ENCODE measurements at regions not wholly inside any gene's neighbourhood (a gene's known extent, or its start where the extent isn't known, plus 50 kb on each side); places are given as distances from the start of the nearest gene placed in this dataset.

GRCh38 chr14:29242755-29243754, 476.5 kb downstream of the FOXG1 start:
- Histone ChIP-seq H3K4me1 (no peaks in the 10 kb centered on the region), H3K4me3 (no peak overlapping the region), H3K27me3 (ENCODE audit: low read depth) (no peaks in the 10 kb centered on the region), H3K27ac (replicated peaks) (no peak overlapping the region), H3K36me3 (no peaks in the 10 kb centered on the region), H3K9me3 (replicated peaks) (peaks cover 3% of the 10 kb centered on the region)
- DNase-seq, result no peak
- intact Hi-C loops (cut with micrococcal nuclease), result no loop called here
- no peak for TF ChIP-seq CTCF (IDR thresholded peaks at IDR 0.05; ENCODE audit: borderline replicate concordance)

- no peak overlapping the region for H3K27ac ChIP-seq (replicated peaks)
- no peak overlapping the region for H3K4me3 ChIP-seq
- H3K27me3 ChIP-seq (ENCODE audit: low read depth), result no peaks in the 10 kb centered on the region
- no peaks in the 10 kb centered on the region for H3K36me3 ChIP-seq
- no peaks in the 10 kb centered on the region for H3K4me1 ChIP-seq
- H3K9me3 ChIP-seq (replicated peaks), result peaks cover 56% of the 10 kb centered on the region
- intact Hi-C loops (cut with micrococcal nuclease), result no loop called here
- no peak for TF ChIP-seq CTCF (IDR thresholded peaks at IDR 0.05; ENCODE audit: borderline replicate concordance)
- no peak for DNase-seq
These were observed 489.1 kb downstream of the FOXG1 start for GRCh38 chr14:29255692-29256091.

- Histone ChIP-seq H3K4me3 (no peak overlapping the region), H3K9me3 (replicated peaks) (peaks cover 16% of the 10 kb centered on the region), H3K4me1 (no peaks in the 10 kb centered on the region), H3K36me3 (no peaks in the 10 kb centered on the region), H3K27ac (replicated peaks) (no peak overlapping the region), H3K27me3 (ENCODE audit: low read depth) (no peaks in the 10 kb centered on the region)
- no peak for DNase-seq
- no peak for TF ChIP-seq CTCF (IDR thresholded peaks at IDR 0.05; ENCODE audit: borderline replicate concordance)
- intact Hi-C loops (cut with micrococcal nuclease), result no loop called here
These were observed 496.4 kb downstream of the FOXG1 start for GRCh38 chr14:29262979-29263378.

- no peak for TF ChIP-seq CTCF (IDR thresholded peaks at IDR 0.05; ENCODE audit: borderline replicate concordance)
- H3K4me1 ChIP-seq, result no peaks in the 10 kb centered on the region
- H3K27ac ChIP-seq (replicated peaks), result no peak overlapping the region
- intact Hi-C loops (cut with micrococcal nuclease), result no loop called here
- no peak for DNase-seq
- H3K4me3 ChIP-seq, result no peak overlapping the region
- no peaks in the 10 kb centered on the region for H3K27me3 ChIP-seq (ENCODE audit: low read depth)
- peaks cover 8% of the 10 kb centered on the region for H3K9me3 ChIP-seq (replicated peaks)
- H3K36me3 ChIP-seq, result no peaks in the 10 kb centered on the region
These were observed 498.3 kb downstream of the FOXG1 start for GRCh38 chr14:29264865-29265264.

- intact Hi-C loops (cut with micrococcal nuclease), result no loop called here
- no peak for TF ChIP-seq CTCF (IDR thresholded peaks at IDR 0.05; ENCODE audit: borderline replicate concordance)
These were observed 499.3 kb downstream of the FOXG1 start for GRCh38 chr14:29265852-29266251.

More at GRCh38 chr14:29265852-29266251, 499.3 kb downstream of the FOXG1 start:
- Histone ChIP-seq H3K9me3 (replicated peaks) (peaks cover under 1% of the 10 kb centered on the region), H3K4me3 (no peak overlapping the region), H3K27ac (replicated peaks) (no peak overlapping the region), H3K36me3 (no peaks in the 10 kb centered on the region), H3K4me1 (no peaks in the 10 kb centered on the region), H3K27me3 (ENCODE audit: low read depth) (no peaks in the 10 kb centered on the region)
- no peak for DNase-seq
